HG03175 (cell line): ENCODE measurements at regions not wholly inside any gene's neighbourhood (a gene's known extent, or its start where the extent isn't known, plus 50 kb on each side); places are given as distances from the start of the nearest gene placed in this dataset.

Source experiments
- ATAC-seq: cut with Tn5 transposase; IDR thresholded peaks from one replicate; pipeline ENCODE4 v1.9.1; 2021; ENCODE audit warnings: mild to moderate bottlenecking, moderate library complexity; ENCODE audit not compliant: unreplicated experiment

DNA sequence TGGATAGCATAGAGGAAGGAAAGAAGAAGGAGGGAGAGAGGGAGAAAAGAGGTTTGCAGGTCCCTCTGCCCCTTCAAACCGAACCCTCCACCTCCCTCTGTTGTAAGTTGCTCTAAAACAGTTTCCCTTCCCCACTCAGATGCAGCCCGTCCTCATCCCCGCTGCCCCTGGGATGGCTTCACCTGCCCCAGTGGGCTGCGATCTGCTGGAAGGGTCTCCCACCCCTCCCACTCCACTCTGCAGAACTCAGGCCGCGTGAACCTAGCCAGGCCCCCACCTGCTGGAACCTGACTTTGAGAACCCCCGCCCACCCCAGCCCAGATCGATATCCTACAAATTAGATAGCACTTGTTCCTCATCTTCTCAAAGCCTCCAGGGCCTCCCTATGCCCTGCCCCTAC is 190.8 kb downstream of the DLL1 start:
- ATAC-seq: no peak

DNA sequence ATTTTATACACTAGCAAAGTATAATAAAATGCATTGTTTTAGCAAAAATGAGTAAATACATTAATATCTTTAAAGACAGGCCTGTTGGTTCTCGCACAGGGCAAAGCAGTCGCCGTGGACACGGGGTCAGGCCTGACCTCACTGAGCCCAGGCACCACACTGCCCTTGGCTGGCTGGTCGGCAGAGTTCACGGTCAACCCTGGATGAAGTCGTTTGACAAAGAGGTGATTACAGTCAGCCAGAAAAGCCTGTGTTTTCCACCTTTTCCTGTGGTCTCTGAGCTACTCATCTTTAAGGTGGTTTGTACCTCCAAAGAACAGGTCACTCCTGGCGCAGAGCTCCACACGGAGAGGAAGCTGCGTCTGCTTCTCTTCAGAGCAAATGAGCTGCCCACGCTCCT is 191.5 kb downstream of the DLL1 start:
- no peak for ATAC-seq

DNA sequence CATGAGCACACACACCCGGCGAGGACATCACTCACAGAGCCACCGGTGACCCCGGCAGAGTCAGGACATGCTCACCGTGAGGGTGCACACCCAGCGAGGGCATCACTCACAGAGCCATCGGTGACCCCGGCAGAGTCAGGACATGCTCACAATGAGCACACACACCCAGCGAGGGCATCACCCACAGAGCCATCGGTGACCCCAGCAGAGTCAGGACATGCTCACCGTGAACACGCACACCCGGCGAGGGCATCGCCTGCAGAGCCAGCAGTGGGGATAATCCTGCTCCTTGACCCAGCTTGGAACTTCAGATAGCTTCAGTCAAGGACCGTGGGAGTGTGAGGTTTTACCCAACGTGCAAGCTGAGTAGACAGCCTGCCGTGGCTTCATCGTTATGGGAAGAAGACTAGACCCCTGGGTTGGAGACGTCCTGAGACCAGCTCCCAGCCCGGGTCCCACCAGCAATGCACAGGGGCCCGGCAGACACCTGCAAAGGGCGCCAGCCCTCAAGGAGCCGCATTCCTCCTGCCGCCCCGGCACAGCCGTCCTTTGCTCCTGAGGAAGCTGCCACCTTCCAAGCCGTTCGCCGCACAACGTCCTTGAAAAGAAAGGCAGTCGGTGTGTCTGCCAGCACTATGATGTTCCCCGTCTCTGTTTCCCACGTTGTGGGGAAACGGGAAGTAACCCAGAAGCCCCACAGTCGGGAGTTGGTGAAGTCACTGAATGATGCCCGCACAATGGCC is 192.3 kb downstream of the DLL1 start:
- ATAC-seq: no peak

DNA sequence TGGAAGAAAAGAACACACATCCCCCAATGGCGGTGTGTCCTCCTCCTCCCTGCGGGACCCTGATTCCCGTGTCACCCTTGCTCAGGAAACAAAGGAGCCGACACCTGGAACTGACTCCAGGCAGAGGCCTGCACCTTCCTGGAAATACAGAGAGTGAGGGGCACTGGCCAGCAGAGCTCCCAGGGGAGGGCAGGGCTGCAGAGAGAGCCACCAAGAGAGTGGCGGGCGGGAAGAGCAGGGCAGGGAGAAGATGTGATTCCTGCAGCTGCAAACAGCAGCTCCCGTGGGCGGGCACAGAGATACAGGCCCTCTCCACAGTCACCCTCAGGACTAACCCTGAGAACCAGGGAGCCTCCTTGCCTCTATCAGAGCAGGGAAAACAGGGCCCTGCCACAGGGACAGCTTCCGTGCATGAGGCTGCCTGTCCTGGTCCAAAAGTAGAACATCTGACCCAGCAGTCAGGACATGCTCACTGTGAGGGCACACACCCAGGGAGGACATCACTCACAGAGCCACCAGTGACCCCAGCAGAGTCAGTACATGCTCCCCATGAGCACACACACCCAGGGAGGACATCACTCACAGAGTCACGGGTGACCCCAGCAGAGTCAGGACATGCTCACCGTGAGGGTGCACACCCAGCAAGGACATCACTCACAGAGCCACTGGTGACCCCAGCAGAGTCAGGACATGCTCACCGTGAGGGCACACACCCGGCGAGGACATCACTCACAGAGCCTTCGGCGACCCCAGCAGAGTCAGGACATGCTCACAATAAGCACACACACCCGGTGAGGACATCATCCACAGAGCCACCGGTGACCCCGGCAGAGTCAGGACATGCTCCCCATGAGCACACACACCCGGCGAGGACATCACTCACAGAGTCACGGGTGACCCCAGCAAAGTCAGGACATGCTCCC is 193.1 kb downstream of the DLL1 start:
- no peak for ATAC-seq

DNA sequence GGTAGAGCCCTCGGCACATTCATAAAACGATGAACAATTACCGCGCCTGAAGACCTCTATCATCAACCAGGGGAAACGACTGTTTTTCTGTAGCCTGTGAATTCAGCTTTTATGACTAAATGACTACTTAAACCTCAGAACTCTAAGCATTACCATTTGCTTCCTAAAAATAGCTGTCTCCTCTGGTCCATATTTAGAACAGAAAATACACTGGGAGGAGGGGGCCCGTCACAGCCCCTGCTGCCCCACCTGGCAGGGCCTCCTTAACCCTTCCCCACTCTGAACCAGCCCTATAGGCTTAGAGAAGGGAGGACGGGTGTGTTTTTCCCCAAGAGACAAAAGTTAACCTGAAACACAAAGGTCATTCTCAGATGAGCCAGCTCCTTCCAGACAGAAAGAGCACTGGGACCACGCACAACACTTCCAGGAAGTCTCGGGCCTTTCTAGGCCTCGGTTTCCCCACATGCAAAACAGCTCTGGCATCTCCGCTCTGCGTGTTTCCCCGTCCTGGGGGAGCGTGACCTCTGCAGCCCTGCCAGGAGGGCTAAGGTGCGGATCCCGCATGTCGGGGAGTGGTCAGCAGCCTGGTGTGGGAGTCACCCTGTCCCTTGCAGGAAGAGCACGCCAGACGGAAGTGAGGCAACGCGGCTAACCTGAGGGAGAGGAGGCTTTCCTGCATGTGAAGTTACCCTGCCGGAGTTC is 193.9 kb downstream of the DLL1 start:
- no peak for ATAC-seq

DNA sequence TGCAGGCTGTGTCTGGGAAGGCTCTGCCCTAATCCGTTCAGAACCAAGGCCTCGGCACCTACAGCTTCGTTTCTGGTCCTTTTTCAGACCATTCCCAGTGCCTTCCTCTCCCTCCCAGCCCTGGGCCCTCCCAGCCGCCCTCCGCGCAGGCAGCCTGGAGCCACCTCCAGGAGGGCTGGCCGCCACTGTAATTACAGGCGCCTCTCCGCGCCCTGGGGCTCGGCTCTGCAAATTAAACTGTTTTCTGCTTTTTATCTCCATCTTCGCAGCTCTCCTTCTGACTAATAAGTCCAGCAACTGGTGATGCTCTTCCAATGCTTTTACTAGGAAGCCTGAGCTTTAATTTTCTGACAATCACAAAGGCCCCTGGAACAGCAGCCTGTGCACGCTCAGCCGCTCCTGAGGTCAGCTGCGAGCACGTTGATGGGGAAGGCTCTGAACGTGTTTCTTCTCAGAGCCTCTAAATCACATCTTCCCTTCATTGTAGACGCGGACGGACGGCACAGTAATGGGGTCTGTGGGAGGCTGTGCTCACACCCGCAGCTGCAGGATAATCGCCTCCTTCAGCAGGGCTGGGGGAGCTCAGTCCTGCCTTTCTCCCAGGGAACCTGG is 194.6 kb downstream of the DLL1 start:
- no peak for ATAC-seq

DNA sequence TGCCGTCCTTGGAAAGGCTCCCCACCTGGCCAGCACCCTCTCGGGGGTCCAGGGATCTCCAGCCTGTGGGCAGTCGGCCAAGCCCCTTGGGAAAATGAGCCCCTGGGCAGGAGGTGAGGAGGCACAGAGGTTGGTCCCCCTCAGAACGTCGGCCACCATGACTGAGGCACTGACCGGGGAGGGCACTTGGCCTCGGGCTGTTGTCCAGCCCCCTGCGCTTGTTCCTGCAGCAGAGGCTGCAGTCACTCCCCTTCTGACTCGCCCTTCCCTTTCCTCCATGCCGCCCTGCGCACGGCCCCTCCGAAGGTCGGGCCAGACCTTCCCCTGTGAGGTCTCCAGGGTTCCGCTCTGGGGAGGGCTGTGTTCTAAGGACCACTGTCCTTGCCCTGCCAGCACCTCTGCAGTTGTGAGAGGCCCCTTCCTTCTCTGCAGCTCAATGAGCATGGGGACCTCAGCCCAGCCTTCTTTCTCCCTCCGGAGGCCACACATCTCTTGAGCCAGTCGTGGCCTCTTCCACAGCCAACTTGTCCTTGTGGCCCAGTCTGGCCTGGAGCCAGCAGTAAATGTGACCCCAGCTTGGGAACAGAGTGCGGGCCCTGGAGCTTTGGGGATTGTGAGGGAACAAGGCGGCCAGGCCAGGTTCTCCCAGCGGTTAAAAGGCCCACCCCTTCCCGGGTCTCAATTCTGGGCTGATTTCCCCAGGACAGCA is 195.5 kb downstream of the DLL1 start:
- no peak for ATAC-seq

DNA sequence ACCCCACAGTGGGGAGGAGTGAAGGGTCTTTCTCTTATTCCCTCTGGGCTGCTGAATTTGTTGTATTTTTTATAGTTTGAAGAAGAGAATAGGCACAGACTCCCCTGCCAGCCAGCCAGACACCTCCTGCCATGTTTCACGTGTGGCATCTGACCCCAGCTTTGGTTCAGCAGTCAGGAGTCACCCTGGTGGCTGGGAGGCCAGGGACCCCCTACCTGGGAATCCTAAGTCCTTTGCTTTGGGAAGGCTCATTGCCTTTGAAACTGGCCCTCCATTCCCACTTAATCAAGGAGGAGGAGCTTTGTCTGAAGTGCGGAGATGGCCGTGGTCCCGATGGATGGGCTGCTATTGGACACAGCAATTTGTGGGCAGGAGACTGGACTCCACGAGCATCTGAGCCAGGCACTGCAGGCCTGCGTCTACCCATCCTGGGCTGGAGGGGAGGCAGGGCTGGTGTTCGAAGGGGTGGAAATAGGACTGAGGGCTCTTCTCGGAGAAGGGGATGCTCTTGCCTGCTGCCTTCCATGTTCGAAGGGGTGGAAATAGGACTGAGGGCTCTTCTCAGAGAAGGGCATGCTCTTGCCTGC is 196.1 kb downstream of the DLL1 start:
- no peak for ATAC-seq

DNA sequence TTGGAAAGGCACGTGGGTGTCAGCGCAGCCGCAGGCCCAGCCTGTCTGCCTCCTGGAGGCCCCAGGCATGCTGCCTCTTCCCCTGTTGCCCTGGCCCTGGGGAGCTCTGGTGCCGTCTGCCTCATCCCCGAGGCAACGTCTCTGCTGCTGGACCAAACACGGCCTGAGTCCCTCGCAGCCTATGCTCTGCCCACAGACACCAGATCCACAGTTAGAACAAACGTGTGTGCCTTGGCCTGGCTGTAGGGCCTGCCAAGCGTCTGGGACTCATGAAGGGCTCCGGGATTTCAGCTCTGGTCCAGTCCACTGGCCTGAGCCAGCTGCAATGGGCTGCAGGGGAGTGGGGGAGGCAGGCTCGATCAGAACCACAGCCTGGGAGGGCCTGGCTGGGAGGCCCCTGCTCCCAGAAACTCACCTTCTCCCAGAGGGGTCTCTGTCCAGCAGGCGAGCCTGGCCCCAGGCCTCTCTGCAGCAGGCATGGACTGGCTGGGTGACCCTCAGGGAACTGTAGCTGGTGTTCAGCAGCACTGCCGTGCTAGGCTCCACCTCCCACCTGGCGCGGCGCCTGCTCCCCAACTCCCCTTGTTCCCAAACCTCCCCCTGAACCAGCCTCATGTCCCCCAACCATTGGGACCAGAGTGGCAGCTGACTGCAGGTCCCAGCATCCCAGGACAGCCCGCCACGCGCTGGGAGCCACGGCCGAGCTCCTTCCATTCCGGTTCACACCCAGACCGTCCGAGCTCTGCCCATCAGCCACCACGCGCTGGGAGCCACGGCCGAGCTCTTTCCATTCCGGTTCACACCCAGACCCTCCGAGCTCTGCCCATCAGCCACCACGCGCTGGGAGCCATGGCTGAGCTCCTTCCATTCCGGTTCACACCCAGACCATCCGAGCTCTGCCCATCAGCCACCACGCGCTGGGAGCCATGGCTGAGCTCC is 197.0 kb downstream of the DLL1 start:
- ATAC-seq: no peak

DNA sequence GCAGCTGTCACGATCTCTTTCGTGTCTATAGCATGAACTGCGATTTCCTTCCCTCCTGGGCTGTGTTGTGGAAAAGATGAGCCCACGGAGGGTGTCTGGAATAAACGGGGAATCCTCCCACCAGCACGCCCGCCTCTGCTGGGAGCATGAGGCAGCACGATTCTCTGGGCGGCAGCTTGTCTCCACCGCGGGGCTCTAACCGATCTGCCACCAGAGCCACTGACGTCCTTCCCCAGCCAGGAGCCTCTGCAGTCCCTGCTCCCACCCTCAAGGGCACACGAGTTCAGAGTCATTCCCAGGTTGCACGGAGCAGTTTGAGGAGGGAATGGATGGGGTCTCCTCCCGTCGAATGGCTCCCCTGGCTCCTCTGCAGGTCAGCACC is 197.6 kb downstream of the DLL1 start:
- ATAC-seq: no peak

DNA sequence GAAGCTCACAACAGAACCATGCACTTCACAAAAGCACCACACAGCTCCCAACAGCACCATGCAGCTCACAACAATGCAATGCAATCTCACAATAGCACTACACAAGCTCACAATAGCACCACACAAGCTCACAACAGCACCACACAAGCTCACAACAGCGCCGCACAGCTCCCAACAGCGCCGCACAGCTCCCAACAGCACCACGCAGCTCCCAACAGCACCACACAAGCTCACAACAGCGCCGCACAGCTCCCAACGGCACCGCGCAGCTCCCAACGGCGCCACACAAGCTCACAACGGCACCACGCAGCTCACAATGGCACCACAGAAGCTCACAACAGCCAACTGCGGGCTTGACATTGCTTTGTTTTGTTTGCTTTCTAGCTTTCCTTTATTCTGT is 198.1 kb downstream of the DLL1 start:
- no peak for ATAC-seq

DNA sequence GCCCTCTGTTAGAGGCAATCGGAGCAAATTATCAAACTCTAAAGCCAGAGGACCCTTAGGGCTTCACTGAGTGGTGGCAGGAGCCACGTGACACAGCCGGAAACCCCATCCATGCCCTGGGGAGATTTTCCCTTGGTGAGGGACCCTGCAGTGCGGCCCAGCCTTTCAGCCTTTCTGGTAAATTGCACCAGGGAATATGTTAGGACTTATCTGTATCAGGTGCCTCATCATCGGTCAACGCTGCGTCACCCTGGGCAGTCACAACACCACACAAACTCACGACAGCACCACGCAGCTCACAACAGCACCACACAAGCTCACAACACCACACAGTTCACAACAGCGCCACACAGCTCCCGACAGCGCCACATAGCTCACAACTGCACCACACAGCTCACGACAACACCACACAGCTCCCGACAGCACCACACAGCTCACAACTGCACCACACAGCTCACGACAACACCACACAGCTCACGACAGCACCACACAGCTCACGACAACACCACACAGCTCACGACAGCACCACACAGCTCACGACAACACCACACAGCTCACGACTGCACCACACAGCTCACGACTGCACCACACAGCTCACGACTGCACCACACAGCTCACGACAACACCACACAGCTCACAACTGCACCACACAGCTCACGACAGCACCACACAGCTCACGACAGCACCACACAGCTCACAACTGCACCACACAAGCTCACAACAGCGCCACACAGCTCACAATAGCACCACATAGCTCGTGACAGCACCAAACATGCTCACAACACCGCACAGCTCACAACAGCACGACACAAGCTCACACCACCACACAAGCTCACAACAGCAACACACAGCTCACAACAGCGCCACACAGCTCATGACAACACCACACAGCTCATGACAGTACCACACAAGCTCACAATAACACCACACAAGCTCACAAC is 199.0 kb downstream of the DLL1 start:
- no peak for ATAC-seq

DNA sequence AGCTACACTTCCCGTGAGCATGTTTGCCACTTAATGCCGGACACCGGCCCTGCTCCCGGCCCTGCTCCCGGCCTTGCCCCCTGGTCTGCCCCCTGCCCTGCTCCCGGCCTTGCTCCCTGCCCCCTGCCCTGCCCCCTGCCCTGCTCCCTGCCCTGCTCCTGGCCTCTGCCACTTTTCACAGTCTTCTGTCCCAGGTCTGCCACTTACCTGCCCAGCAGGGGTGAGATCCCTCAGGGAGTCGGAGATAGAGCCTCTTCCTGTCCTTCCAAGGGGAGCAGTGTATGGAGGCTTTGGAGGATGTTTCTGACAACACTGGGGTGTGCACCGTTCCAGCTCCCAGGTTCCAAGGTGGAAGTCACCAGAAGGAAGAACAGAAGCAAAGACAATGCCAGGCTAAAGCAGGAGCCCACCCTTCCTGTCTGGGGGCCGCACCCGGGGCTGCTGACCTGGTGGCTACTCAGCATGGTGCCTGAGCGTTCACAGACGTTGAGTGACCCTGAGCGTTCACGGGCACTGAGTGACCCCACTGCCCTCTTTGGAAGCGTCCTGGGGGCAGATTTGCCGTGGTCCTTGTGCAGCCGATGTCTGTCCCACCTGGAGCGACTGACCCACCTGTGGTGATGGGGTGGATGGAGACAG is 199.8 kb downstream of the DLL1 start:
- ATAC-seq: no peak

DNA sequence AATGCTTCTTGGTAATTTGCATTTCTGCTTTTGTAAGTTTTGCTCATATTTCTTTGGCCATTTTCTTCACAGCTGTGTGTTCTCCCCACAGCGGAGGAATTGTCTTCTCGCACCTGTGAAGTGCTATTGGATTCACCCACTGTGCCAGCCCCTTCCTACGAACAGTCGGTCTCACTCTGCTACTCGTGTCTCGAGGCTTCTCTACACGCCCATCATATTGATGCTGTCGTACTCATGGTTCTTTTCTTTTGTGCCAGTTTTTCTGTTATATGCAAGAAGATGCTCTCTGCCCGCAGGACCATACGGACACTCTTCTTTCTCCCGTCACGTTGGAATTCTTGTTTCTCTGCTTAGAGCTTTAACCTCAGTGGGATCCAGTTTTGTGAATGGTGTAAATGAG is 200.3 kb downstream of the DLL1 start:
- ATAC-seq: no peak

DNA sequence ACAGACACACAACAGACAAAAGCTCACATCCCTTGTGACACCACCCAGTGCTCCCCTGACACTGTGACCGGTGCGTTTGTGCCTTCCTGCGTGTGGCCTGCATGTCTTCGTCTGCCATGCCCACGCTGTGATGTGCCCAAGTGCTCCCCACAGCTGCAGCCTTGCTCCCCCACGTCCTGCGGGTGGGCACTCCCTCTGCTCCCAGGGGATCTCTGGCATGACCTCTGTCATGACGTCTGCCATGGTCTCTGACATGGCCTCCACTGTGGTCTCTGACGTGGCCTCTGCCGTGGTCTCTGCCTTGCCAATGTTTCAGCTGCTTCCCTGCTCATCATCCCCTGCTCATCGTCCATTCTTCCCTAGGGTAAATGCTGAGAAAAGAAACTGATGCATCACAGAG is 200.9 kb downstream of the DLL1 start:
- peak; percentile 10 for ATAC-seq

DNA sequence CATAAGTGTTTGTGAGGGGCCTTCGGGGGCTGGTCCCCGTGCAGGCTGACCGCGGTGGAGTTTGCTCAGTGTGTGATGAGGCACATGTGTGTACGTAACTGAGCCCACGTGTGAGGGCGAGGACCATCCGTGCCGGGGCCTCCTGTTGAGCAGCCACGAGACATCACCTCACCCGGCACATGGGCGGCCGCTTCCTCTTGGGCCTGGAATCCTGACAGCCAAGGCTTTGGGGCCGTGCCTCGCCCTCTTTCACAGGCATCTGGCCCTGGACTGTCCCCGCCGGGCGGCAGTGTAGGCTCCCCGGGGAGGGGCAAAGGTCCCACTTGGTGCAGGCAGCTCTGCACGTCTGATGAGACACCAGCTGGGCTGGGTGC is 202.3 kb downstream of the DLL1 start:
- peak; percentile 13 for ATAC-seq

DNA sequence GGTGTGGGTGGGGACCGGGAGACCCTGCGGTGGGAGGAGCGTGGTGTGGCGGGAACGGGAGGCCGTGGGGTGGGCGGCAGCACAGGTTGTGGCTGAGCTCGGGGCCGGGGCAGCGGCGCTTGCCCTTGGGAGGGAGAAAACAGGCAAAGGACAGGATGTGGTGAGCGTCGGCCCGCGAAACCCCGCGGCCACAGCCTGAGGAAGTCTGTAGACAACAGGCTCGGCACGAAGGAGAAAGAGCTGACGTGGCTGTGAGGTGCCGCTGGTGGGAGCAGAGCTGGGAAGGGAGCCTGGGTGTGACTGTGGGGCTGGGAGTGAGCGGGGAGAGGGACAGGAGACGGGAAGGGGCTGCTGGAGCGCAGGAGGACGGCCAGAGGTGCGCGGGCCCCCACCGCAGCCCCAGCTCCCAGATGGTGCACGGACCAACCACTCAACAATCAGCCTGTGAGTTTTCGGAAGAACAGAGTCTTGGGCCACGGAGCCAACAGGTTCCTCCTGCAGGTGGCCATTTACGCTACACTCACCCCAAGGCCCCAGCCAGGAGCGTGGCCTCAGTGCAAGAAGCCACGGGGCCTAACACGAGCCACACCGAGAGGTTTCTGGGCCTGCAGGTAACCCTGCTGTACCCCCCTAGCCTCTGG is 202.8 kb downstream of the DLL1 start:
- ATAC-seq: peak; percentile 51
